Heart right ventricle (tissue), 16 donors: ENCODE measurements at regions not wholly inside any gene's neighbourhood (a gene's known extent, or its start where the extent isn't known, plus 50 kb on each side); places are given as distances from the start of the nearest gene placed in this dataset.
A peak's percentile ranks its signal among the peaks of the same experiment; 100 is the strongest.

ENCODE experiments used
- ATAC-seq, 8 donors: fragments of 200-7000 bp; cut with Tn5 transposase; one replicate each; pipeline ENCODE4 v1.9.1; 2020; ENCODE audit warnings: mild to moderate bottlenecking in 8 of 8, moderate library complexity in 8 of 8, moderate number of reproducible peaks in 1 of 8
- DNase-seq, 2 donors: peaks; one replicate each; pipeline ENCODE4 v3.0.0-alpha.2; 2020
- H3K27ac ChIP-seq, 10 donors: fragments of 200-600 bp; sonication (generic) in 2 of 10; one replicate each; pipeline versions ENCODE4 v1.5.0 to v1.8.0; 2020 to 2022; ENCODE audit warnings: mild to moderate bottlenecking in 3 of 10
- H3K27me3 ChIP-seq, 7 donors: fragments of 200-600 bp; one replicate each; pipeline ENCODE4 v1.8.0; 2021 to 2022; ENCODE audit warnings: mild to moderate bottlenecking in 2 of 7
- H3K36me3 ChIP-seq, 9 donors: fragments of 200-600 bp; sonication (generic) in 1 of 9; one replicate each; pipeline versions ENCODE4 v1.5.0 to v1.8.0; 2020 to 2022; ENCODE audit warnings: mild to moderate bottlenecking in 2 of 9
- H3K4me1 ChIP-seq, 9 donors: fragments of 200-600 bp; sonication (generic) in 1 of 9; one replicate each; pipeline versions ENCODE4 v1.5.0 to v1.8.0; 2020 to 2022; ENCODE audit warnings: mild to moderate bottlenecking in 4 of 9
- H3K4me3 ChIP-seq, 10 donors: fragments of 200-600 bp; sonication (generic) in 2 of 10; one replicate each; pipeline versions ENCODE4 v1.5.0 to v1.8.0; 2020 to 2022; ENCODE audit warnings: mild to moderate bottlenecking in 7 of 10, moderate library complexity in 2 of 10
- H3K9me3 ChIP-seq, 11 donors: fragments of 200-600 bp in 10 of 11; sonication (generic) in 2 of 11; one replicate each; pipeline versions ENCODE4 v1.5.0 to v1.8.0; 2013 to 2022; ENCODE audit warnings: mild to moderate bottlenecking in 2 of 11, control low read depth in 1 of 11, moderate library complexity in 1 of 11
- WGBS, 2 donors: extraction: QIAGEN DNeasy Blood & Tissue Kit; methylation state at CpG; one replicate each; pipeline ENCODE4 v1.1.7; 2013; ENCODE audit warnings: inconsistent platforms in 1 of 2; 5-methylcytosine and 5-hydroxymethylcytosine counted together
- intact Hi-C, 10 donors: fragments of 100-400 bp; cut with DNase I; formaldehyde crosslinking; loops; one replicate each; pipeline versions ENCODE4 v1.11.1 to v1.14.2; 2022
- TF ChIP-seq, protein P1 (sequence below), 9 donors: fragments of 200-600 bp; sonication (generic) in 2 of 9; IDR thresholded peaks; one replicate each; pipeline versions ENCODE4 v1.5.0 to v1.8.0; 2021 to 2022; ENCODE audit warnings: antibody characterized with exemption in 9 of 9, mild to moderate bottlenecking in 5 of 9, moderate library complexity in 1 of 9
- donor health status: Arrhythmogenic right ventricular cardiomyopathy.
- donor health status: ischemic (EF 13 %, LVEDD 7.1; RV severe dilation, severe dysfunction).
- donor health status: healthy with polysubstance abuse.
- donor health status: DM: no; HTN: yes; CAD: no.
- donor health status: DM: no; HTN: no; CAD: no.
- donor health status: ischemic (EF 25% LVEDD 6.9; RV normal size, moderate dysfunction).
- donor health status: ischemic (EF 25% LVEDD 5.7; RV mildly dilated, moderate dysfunction).
- donor health status: healthy.
- donor health status: DM: yes; HTN: yes; CAD: no.
- donor health status: Ischemic cardiomyopathy.
- donor health status: ischemic (EF 35%, LVEDD 5.7; RV mildly dilated, moderate dysfunction).
- donor health status: nonischemic (EF 11% LVEDD 7.7; RV severe dilation, severe dysfunction).
- donor health status: DM: yes; HTN: yes; CAD: no.
- donor health status: PGD.
- donor health status: ischemic (EF 29% LVEDD 5.4; RV normal size, mild dysfunction).
- donor health status: nonischemic (EF 23%, LVEDD 6.1; RV moderate dilation, normal function).

- no peaks in the 10 kb centered on the region for H3K36me3 ChIP-seq
- intact Hi-C loops, result no loop called here
- H3K4me3 ChIP-seq, result no peak overlapping the region
- peaks cover 0 to 34% (median 0%) of the 10 kb centered on the region in 9 donors for H3K4me1 ChIP-seq
- no peaks in the 10 kb centered on the region for H3K27me3 ChIP-seq
- no peaks in the 10 kb centered on the region for H3K9me3 ChIP-seq
- WGBS, 2 donors, result 53 to 54% methylated on average over 5 of the region's 5 CpGs
- no peak for DNase-seq
- TF ChIP-seq, protein P1, sequence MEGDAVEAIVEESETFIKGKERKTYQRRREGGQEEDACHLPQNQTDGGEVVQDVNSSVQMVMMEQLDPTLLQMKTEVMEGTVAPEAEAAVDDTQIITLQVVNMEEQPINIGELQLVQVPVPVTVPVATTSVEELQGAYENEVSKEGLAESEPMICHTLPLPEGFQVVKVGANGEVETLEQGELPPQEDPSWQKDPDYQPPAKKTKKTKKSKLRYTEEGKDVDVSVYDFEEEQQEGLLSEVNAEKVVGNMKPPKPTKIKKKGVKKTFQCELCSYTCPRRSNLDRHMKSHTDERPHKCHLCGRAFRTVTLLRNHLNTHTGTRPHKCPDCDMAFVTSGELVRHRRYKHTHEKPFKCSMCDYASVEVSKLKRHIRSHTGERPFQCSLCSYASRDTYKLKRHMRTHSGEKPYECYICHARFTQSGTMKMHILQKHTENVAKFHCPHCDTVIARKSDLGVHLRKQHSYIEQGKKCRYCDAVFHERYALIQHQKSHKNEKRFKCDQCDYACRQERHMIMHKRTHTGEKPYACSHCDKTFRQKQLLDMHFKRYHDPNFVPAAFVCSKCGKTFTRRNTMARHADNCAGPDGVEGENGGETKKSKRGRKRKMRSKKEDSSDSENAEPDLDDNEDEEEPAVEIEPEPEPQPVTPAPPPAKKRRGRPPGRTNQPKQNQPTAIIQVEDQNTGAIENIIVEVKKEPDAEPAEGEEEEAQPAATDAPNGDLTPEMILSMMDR (IDR thresholded peaks at IDR 0.05), result no peak
- H3K27ac ChIP-seq, result peak overlapping the region in 1 of 10 donors; percentile 31
- peak in 5 of 8 donors; percentile 13 to 79 (median 52) for ATAC-seq
These were observed 67.8 kb downstream of the MAF start for GRCh38 chr16:79532785-79533184.

DNA sequence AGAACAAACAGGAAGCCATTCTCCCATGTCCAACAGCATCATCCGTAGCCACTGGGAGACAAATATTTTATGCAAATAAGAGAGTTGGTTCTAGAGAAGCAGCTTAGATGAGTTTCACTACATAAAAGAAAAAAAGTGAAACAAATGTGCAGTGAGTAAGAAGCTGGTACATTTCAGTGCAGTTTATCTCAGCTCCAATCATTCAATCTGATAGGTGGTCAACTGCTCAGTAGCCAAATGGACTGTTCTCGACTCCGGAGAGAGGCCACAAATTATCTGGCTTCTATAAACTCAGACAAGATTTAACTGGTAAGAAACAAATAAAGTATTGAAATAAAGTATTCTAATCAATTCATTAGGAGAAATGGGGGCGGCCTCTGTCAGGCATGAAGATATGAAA lies 68.3 kb downstream of the MAF start:
- TF ChIP-seq, protein P1 (IDR thresholded peaks at IDR 0.05), result no peak
- Histone ChIP-seq H3K27ac (no peak overlapping the region), H3K27me3 (no peaks in the 10 kb centered on the region), H3K9me3 (no peaks in the 10 kb centered on the region), H3K36me3 (no peaks in the 10 kb centered on the region), H3K4me1 (peaks cover 0 to 34% (median 0%) of the 10 kb centered on the region in 9 donors), H3K4me3 (no peak overlapping the region)
- whole genome bisulfite sequencing, 2 donors, result 94 to 97% methylated on average over 4 of the region's 4 CpGs
- intact Hi-C loops, result no loop called here
- no peak for ATAC-seq
- no peak for DNase-seq

DNA sequence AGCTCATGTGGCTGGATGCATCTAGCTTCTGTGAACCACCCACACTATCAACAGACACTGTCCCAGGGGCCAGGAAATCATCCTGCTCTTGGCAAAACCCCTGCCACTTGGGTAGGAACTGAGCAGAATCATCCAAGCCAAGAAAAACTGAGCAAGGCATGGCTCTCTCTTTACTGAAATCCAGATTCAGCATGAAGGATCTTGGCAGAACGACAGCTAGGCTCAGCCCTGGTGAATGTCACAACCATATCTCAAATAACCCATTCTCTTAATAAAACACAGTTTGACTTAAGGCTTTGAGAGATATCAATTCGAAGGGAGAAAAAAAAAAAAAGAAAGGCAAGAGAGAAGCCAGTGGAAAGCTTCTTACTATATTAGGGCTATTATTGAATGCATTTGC lies 72.2 kb downstream of the MAF start:
- no peak for DNase-seq
- H3K4me1 ChIP-seq, result peaks cover 0 to 23% (median 0%) of the 10 kb centered on the region in 9 donors
- 20 to 21% methylated on average over 2 of the region's 2 CpGs for WGBS, 2 donors
- no peak overlapping the region for H3K4me3 ChIP-seq
- ATAC-seq, result peak in 3 of 8 donors; percentile 37 to 57 (median 46)
- peaks cover 0 to 5% (median 0%) of the 10 kb centered on the region in 7 donors for H3K27me3 ChIP-seq
- TF ChIP-seq, protein P1 (IDR thresholded peaks at IDR 0.05), result no peak
- intact Hi-C loops, result no loop called here
- no peak overlapping the region for H3K27ac ChIP-seq
- H3K36me3 ChIP-seq, result no peaks in the 10 kb centered on the region
- H3K9me3 ChIP-seq, result no peaks in the 10 kb centered on the region

- no peak overlapping the region for H3K27ac ChIP-seq
- H3K4me3 ChIP-seq, result no peak overlapping the region
- TF ChIP-seq, protein P1 (IDR thresholded peaks at IDR 0.05), result no peak
- H3K27me3 ChIP-seq, result peaks cover 0 to 21% (median 10%) of the 10 kb centered on the region in 7 donors
- intact Hi-C loops, result no loop called here
- 63 to 65% methylated on average over 9 of the region's 9 CpGs for WGBS, 2 donors
- ATAC-seq (no peak), DNase-seq (no peak)
- no peaks in the 10 kb centered on the region for H3K36me3 ChIP-seq
- H3K9me3 ChIP-seq, result no peaks in the 10 kb centered on the region
- H3K4me1 ChIP-seq, result peaks cover 0 to 16% (median 5%) of the 10 kb centered on the region in 9 donors
These were observed 76.6 kb downstream of the MAF start for GRCh38 chr16:79523971-79524370.
